Trophoblast cell (in vitro differentiated cells and primary cell): ENCODE measurements at regions not wholly inside any gene's neighbourhood (a gene's known extent, or its start where the extent isn't known, plus 50 kb on each side); places are given as distances from the start of the nearest gene placed in this dataset.

Source experiments
- DNase-seq, 2 donors: peaks; one replicate each; pipeline ENCODE4 v3.0.0-alpha.2; 2016
- H2AFZ ChIP-seq: 2 replicates; pipeline ENCODE4 v1.6.1; 2013; ENCODE audit warnings: low read length, moderate library complexity, mild to moderate bottlenecking; ENCODE audit not compliant: insufficient read depth, poor library complexity
- H2AK5ac ChIP-seq: 2 replicates; pipeline ENCODE4 v1.6.1; 2013; ENCODE audit warnings: mild to moderate bottlenecking, low read length
- H2BK120ac ChIP-seq: 2 replicates; pipeline ENCODE4 v1.6.1; 2013; ENCODE audit warnings: low read length, mild to moderate bottlenecking, moderate library complexity; ENCODE audit not compliant: insufficient read depth, poor library complexity
- H2BK12ac ChIP-seq: 2 replicates; pipeline ENCODE4 v1.6.1; 2013; ENCODE audit warnings: mild to moderate bottlenecking, low read length, moderate library complexity
- H2BK5ac ChIP-seq: 2 replicates; pipeline ENCODE4 v1.6.1; 2013; ENCODE audit warnings: low read length, low read depth, moderate library complexity, mild to moderate bottlenecking; ENCODE audit not compliant: poor library complexity
- H3K14ac ChIP-seq: 2 replicates; pipeline ENCODE4 v1.6.1; 2013; ENCODE audit warnings: mild to moderate bottlenecking, low read length
- H3K18ac ChIP-seq: 2 replicates; pipeline ENCODE4 v1.6.1; 2013; ENCODE audit warnings: mild to moderate bottlenecking, low read length
- H3K23ac ChIP-seq: 2 replicates; pipeline ENCODE4 v1.6.1; 2013; ENCODE audit warnings: low read length
- H3K27ac ChIP-seq: 2 replicates; pipeline ENCODE4 v1.5.1; 2013; ENCODE audit warnings: low read depth, mild to moderate bottlenecking, inconsistent platforms, low read length, moderate library complexity
- H3K27me3 ChIP-seq: 2 replicates; pipeline ENCODE4 v1.6.1; 2013; ENCODE audit warnings: inconsistent platforms, mild to moderate bottlenecking, low read length, moderate library complexity; ENCODE audit not compliant: insufficient read depth
- H3K36me3 ChIP-seq, 2 experiments: 1 replicate in 1 of 2; 2 replicates in 1 of 2; pipeline ENCODE4 v1.6.1; 2013; ENCODE audit warnings: low read length in 2 of 2, mild to moderate bottlenecking in 2 of 2, moderate library complexity in 1 of 2; ENCODE audit not compliant: insufficient read depth in 2 of 2, control insufficient read depth in 1 of 2
- H3K4ac ChIP-seq: 2 replicates; pipeline ENCODE4 v1.6.1; 2013; ENCODE audit warnings: low read depth, mild to moderate bottlenecking, low read length, moderate library complexity
- H3K4me1 ChIP-seq, 2 experiments: 1 replicate in 1 of 2; 2 replicates in 1 of 2; pipeline ENCODE4 v1.6.1; 2013; ENCODE audit warnings: low read length in 2 of 2, mild to moderate bottlenecking in 2 of 2, moderate library complexity in 1 of 2; ENCODE audit not compliant: insufficient read depth in 2 of 2, control insufficient read depth in 1 of 2
- H3K4me2 ChIP-seq: 2 replicates; pipeline ENCODE4 v1.6.1; 2013; ENCODE audit warnings: inconsistent platforms, mild to moderate bottlenecking, low read length, moderate library complexity
- H3K4me3 ChIP-seq: 2 replicates; pipeline ENCODE4 v1.5.1; 2013; ENCODE audit warnings: mild to moderate bottlenecking, low read depth, low read length, inconsistent platforms
- H3K79me1 ChIP-seq: one replicate; pipeline ENCODE4 v1.6.1; 2013; ENCODE audit warnings: low read length
- H3K79me2 ChIP-seq: 2 replicates; pipeline ENCODE4 v1.6.1; 2013; ENCODE audit warnings: low read length, mild to moderate bottlenecking; ENCODE audit not compliant: control insufficient read depth, insufficient read depth, poor library complexity
- H3K9ac ChIP-seq: 2 replicates; pipeline ENCODE4 v1.6.1; 2013; ENCODE audit warnings: mild to moderate bottlenecking, low read length
- H3K9me3 ChIP-seq: 2 replicates; pipeline ENCODE4 v1.6.1; 2013; ENCODE audit warnings: low read depth, mild to moderate bottlenecking, control low read depth, inconsistent platforms, low read length; ENCODE audit not compliant: insufficient read depth
- H4K12ac ChIP-seq: 2 replicates; pipeline ENCODE4 v1.6.1; 2013; ENCODE audit warnings: low read depth, mild to moderate bottlenecking, low read length, moderate library complexity
- H4K8ac ChIP-seq: 2 replicates; pipeline ENCODE4 v1.6.1; 2013; ENCODE audit warnings: low read depth, mild to moderate bottlenecking, low read length, moderate library complexity
- H4K91ac ChIP-seq: one replicate; pipeline ENCODE4 v1.6.1; 2013; ENCODE audit warnings: low read depth, mild to moderate bottlenecking, low read length, moderate library complexity
- WGBS: extraction: QIAGEN DNeasy Blood & Tissue Kit; methylation state at CpG from one replicate; pipeline ENCODE4 v1.1.7; 2013; ENCODE audit warnings: missing lambda C conversion rate; ENCODE audit not compliant: insufficient read length, insufficient coverage; ENCODE audit errors: extremely low coverage; 5-methylcytosine and 5-hydroxymethylcytosine counted together

GRCh38 chr12:97854477-97854876 is 391.9 kb downstream of the RMST start:
- H4K12ac ChIP-seq: no peak overlapping the region

GRCh38 chr12:97862072-97862471 is 399.5 kb downstream of the RMST start:
- WGBS: no CpG with 5 or more reads among the region's 2 CpGs

More at GRCh38 chr12:97854477-97854876, 391.9 kb downstream of the RMST start:
- no peak overlapping the region for H3K4me2 ChIP-seq
- no peaks in the 10 kb centered on the region for H3K27me3 ChIP-seq
- no peak overlapping the region for H2AK5ac ChIP-seq
- H3K9ac ChIP-seq: no peak overlapping the region
- no peaks in the 10 kb centered on the region for H3K9me3 ChIP-seq
- DNase-seq: no peak
- no peaks in the 10 kb centered on the region for H3K79me2 ChIP-seq
- no peak overlapping the region for H3K27ac ChIP-seq
- no peak overlapping the region for H4K8ac ChIP-seq
- no peak overlapping the region for H2BK12ac ChIP-seq
- no peak overlapping the region for H2BK120ac ChIP-seq
- H2AFZ ChIP-seq: no peak overlapping the region
- no peak overlapping the region for H3K4ac ChIP-seq
- H3K4me3 ChIP-seq: no peak overlapping the region
- H3K4me1 ChIP-seq: no peaks in the 10 kb centered on the region
- no peak overlapping the region for H3K23ac ChIP-seq
- H3K18ac ChIP-seq: no peak overlapping the region
- H2BK5ac ChIP-seq: no peak overlapping the region
- WGBS: no CpG with 5 or more reads among the region's 1 CpG
- no peak overlapping the region for H4K91ac ChIP-seq
- H3K79me1 ChIP-seq: no peaks in the 10 kb centered on the region
- no peak overlapping the region for H3K14ac ChIP-seq
- H3K36me3 ChIP-seq: no peaks in the 10 kb centered on the region

GRCh38 chr12:97875064-97875463 is 412.5 kb downstream of the RMST start:
- Histone ChIP-seq H2BK5ac (no peak overlapping the region), H4K8ac (no peak overlapping the region), H3K23ac (no peak overlapping the region), H3K27ac (no peak overlapping the region), H3K79me1 (no peaks in the 10 kb centered on the region), H2BK12ac (no peak overlapping the region), H3K4me3 (no peak overlapping the region), H3K79me2 (no peaks in the 10 kb centered on the region), H2AFZ (no peak overlapping the region), H3K36me3 (no peaks in the 10 kb centered on the region), H3K9me3 (no peaks in the 10 kb centered on the region), H2BK120ac (no peak overlapping the region), H4K12ac (no peak overlapping the region), H4K91ac (no peak overlapping the region), H2AK5ac (no peak overlapping the region), H3K4me1 (no peaks in the 10 kb centered on the region), H3K18ac (no peak overlapping the region), H3K4ac (no peak overlapping the region), H3K9ac (no peak overlapping the region), H3K4me2 (no peak overlapping the region), H3K27me3 (no peaks in the 10 kb centered on the region), H3K14ac (no peak overlapping the region)
- DNase-seq: no peak
- WGBS: no CpG with 5 or more reads among the region's 6 CpGs

More at GRCh38 chr12:97862072-97862471, 399.5 kb downstream of the RMST start:
- no peak overlapping the region for H3K9ac ChIP-seq
- H3K4me1 ChIP-seq: no peaks in the 10 kb centered on the region
- no peak overlapping the region for H3K18ac ChIP-seq
- no peak overlapping the region for H3K14ac ChIP-seq
- H3K27ac ChIP-seq: no peak overlapping the region
- no peak overlapping the region for H4K12ac ChIP-seq
- H2AFZ ChIP-seq: no peak overlapping the region
- no peak overlapping the region for H3K4me2 ChIP-seq
- no peak overlapping the region for H2BK5ac ChIP-seq
- no peaks in the 10 kb centered on the region for H3K36me3 ChIP-seq
- no peak overlapping the region for H3K4me3 ChIP-seq
- H2AK5ac ChIP-seq: no peak overlapping the region
- no peak overlapping the region for H2BK120ac ChIP-seq
- no peak overlapping the region for H3K4ac ChIP-seq
- no peak overlapping the region for H4K91ac ChIP-seq
- no peaks in the 10 kb centered on the region for H3K79me1 ChIP-seq
- H3K27me3 ChIP-seq: no peaks in the 10 kb centered on the region
- no peaks in the 10 kb centered on the region for H3K9me3 ChIP-seq
- H4K8ac ChIP-seq: no peak overlapping the region
- H3K79me2 ChIP-seq: no peaks in the 10 kb centered on the region
- no peak overlapping the region for H3K23ac ChIP-seq
- no peak overlapping the region for H2BK12ac ChIP-seq
- no peak for DNase-seq

- Histone ChIP-seq H2AFZ (no peak overlapping the region), H2BK120ac (no peak overlapping the region), H4K12ac (no peak overlapping the region), H2AK5ac (no peak overlapping the region), H3K4me3 (no peak overlapping the region), H3K27ac (no peak overlapping the region), H3K23ac (no peak overlapping the region), H2BK12ac (no peak overlapping the region), H3K79me2 (no peaks in the 10 kb centered on the region), H4K8ac (no peak overlapping the region), H3K9ac (no peak overlapping the region), H3K27me3 (no peaks in the 10 kb centered on the region), H2BK5ac (no peak overlapping the region), H3K9me3 (no peaks in the 10 kb centered on the region), H3K36me3 (no peaks in the 10 kb centered on the region), H3K4me2 (no peak overlapping the region), H3K18ac (no peak overlapping the region), H3K4ac (no peak overlapping the region), H3K79me1 (no peaks in the 10 kb centered on the region), H3K4me1 (no peaks in the 10 kb centered on the region), H4K91ac (no peak overlapping the region), H3K14ac (no peak overlapping the region)
- WGBS: no CpG with 5 or more reads among the region's 4 CpGs
- no peak for DNase-seq
Observed at GRCh38 chr12:97876780-97877179, 414.2 kb downstream of the RMST start.
